MCF 10A (cell line): ENCODE measurements at regions not wholly inside any gene's neighbourhood (a gene's known extent, or its start where the extent isn't known, plus 50 kb on each side); places are given as distances from the start of the nearest gene placed in this dataset.
A peak's percentile ranks its signal among the peaks of the same experiment; 100 is the strongest.

Experiments
- BruUV-seq: library from RNA; stranded (reverse); fragments of 400-500 nt; replicated peaks from 2 replicates; lab custom pipeline; 2021; lab: Mats Ljungman, UMichigan
- CTCF ChIA-PET: fragments of 300-600 bp; sonication (Branson Sonifier 250); formaldehyde crosslinking; extraction: SDS; loops from one replicate; lab custom pipeline; 2021; ENCODE audit warnings: antibody characterized with exemption, inconsistent platforms; lab: Yijun Ruan, JAX
- POLR2A ChIA-PET: fragments of 300-600, 350-650 bp; sonication (Branson Sonifier 250); formaldehyde crosslinking; extraction: SDS; loops from one replicate; lab custom pipeline; 2020; ENCODE audit warnings: antibody characterized with exemption, inconsistent platforms; lab: Yijun Ruan, JAX
- DNase-seq: peaks from one replicate; pipeline ENCODE4 v3.0.0-alpha.2; 2018; ENCODE audit not compliant: unreplicated experiment
- H3K27ac Mint-ChIP-seq: one replicate; pipeline ENCODE4 v1.8.0; 2022; ENCODE audit warnings: mild to moderate bottlenecking, low read depth, mixed read lengths; ENCODE audit not compliant: unreplicated experiment
- H3K27me3 Mint-ChIP-seq: one replicate; pipeline ENCODE4 v1.8.0; 2022; ENCODE audit warnings: mixed read lengths; ENCODE audit not compliant: insufficient read depth, unreplicated experiment
- H3K36me3 Mint-ChIP-seq: one replicate; pipeline ENCODE4 v1.8.0; 2022; ENCODE audit warnings: mild to moderate bottlenecking, moderate library complexity, mixed read lengths; ENCODE audit not compliant: insufficient read depth, unreplicated experiment
- H3K4me1 Mint-ChIP-seq: one replicate; pipeline ENCODE4 v1.8.0; 2022; ENCODE audit warnings: mixed read lengths; ENCODE audit not compliant: insufficient read depth, unreplicated experiment
- H3K4me3 Mint-ChIP-seq: one replicate; pipeline ENCODE4 v1.8.0; 2022; ENCODE audit warnings: mild to moderate bottlenecking, moderate library complexity, mixed read lengths; ENCODE audit not compliant: unreplicated experiment
- H3K9me3 Mint-ChIP-seq: one replicate; pipeline ENCODE4 v1.8.0; 2022; ENCODE audit warnings: mixed read lengths; ENCODE audit not compliant: unreplicated experiment
- intact Hi-C: fragments of 100-400 bp; cut with micrococcal nuclease; formaldehyde crosslinking; loops from 2 replicates; pipeline ENCODE4 v1.14.1; 2022
- TF ChIP-seq, protein P1 (sequence below): fragments of 200-600 bp; IDR thresholded peaks from one replicate; pipeline ENCODE4 v1.8.0; 2022; ENCODE audit warnings: antibody characterized with exemption, mild to moderate bottlenecking; ENCODE audit not compliant: unreplicated experiment

DNA sequence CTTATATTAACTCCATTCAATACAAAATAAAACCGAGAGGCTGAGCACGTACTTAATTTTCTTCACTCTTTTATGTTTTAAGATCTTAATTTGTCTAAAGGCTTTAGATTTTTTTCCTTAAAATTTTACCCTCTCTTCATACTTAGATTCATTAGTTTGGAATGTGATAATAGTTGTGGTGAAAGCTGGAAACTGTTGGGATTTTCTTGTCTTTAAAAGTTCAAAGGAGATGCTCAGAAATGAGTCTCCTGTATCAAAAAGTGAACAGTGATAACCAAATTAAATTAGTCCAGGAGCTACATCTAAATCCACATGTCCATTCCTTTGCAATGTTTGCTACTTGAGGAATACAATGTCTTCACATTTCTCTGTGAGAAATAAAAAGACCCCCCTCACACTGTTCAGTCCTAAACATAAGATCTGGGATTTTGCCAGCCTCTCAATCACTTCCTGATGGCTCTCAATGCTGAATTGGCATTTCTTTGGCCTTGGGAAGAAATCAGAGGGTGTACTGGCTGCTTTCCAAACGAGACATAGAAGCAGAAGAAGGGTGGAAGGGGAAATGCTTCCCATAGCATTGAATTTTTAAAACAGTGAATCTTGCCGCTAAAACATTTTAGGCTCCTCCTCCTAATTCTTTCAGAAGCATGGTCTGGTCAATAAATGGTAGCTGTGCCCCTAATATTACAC lies 245.0 kb downstream of the SHOX2 start:
- Mint-ChIP-seq H3K36me3 (no peaks in the 10 kb centered on the region), H3K27ac (no peak overlapping the region), H3K4me1 (no peaks in the 10 kb centered on the region), H3K27me3 (no peaks in the 10 kb centered on the region), H3K4me3 (no peak overlapping the region), H3K9me3 (no peaks in the 10 kb centered on the region)
- ChIA-PET POLR2A (no interaction called here), CTCF (interaction anchor here (0.7 to 1.9 kb wide), 3 partner anchors 92 to 678 kb away, joined by 3 to 4 read pairs (median 4); no protein-coding TSS in a partner anchor)
- no TSS peak for BruUV-seq
- TF ChIP-seq, protein P1, sequence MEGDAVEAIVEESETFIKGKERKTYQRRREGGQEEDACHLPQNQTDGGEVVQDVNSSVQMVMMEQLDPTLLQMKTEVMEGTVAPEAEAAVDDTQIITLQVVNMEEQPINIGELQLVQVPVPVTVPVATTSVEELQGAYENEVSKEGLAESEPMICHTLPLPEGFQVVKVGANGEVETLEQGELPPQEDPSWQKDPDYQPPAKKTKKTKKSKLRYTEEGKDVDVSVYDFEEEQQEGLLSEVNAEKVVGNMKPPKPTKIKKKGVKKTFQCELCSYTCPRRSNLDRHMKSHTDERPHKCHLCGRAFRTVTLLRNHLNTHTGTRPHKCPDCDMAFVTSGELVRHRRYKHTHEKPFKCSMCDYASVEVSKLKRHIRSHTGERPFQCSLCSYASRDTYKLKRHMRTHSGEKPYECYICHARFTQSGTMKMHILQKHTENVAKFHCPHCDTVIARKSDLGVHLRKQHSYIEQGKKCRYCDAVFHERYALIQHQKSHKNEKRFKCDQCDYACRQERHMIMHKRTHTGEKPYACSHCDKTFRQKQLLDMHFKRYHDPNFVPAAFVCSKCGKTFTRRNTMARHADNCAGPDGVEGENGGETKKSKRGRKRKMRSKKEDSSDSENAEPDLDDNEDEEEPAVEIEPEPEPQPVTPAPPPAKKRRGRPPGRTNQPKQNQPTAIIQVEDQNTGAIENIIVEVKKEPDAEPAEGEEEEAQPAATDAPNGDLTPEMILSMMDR: no peak
- intact Hi-C loops: loop anchor here (10.0 kb wide), 1 partner anchor 234 kb away; no protein-coding TSS in a partner anchor
- DNase-seq: no peak

DNA sequence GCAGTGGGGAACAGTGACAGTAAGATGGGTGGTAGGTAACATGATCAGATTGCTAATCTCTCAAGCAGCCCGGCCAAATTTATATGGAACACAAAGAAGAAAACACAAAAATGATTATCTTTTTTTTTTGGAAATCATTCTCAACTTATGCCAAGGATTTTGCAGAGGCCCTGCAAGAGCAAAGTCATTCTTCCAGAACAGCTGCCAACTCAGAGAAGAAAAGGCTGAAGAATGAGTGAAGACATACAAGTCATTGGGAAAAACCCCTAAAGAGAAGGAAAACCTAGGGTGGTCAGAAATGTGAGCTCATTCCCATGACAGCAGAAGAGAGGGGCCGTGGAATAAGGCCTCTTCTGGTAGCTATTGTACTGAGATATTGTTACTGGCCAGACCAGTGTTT lies 246.7 kb downstream of the SHOX2 start:
- Mint-ChIP-seq H3K9me3 (no peaks in the 10 kb centered on the region), H3K27me3 (no peaks in the 10 kb centered on the region), H3K36me3 (no peaks in the 10 kb centered on the region), H3K4me3 (no peak overlapping the region), H3K27ac (no peak overlapping the region), H3K4me1 (peaks cover 6% of the 10 kb centered on the region)
- POLR2A ChIA-PET: no interaction called here
- intact Hi-C loops: loop anchor here (5.0 kb wide), 1 partner anchor 242 kb away; no protein-coding TSS in a partner anchor
- CTCF ChIA-PET: interaction anchor here (0.7 to 1.9 kb wide), 7 partner anchors 10 to 680 kb away, joined by 3 to 4 read pairs (median 4); no protein-coding TSS in a partner anchor
- no peak for DNase-seq
- no TSS peak for BruUV-seq
- TF ChIP-seq, protein P1: no peak

DNA sequence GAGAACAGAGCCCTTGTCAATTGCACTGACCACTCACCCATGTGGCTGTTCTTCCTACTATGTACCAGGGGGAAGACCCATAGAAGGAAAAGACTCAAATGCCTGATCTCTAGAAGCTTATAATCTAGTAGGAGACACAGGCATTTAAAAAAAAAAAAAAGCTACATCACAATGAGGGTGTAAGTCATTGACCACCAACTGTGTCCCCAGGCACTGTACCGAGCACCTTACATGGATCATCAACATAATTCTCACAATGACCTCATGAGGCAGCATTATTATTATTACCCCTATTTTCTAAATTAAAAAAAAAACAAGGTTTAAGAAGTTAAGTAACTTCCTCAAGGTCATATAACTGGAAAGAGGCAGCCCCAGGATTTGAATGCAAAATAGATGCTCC lies 247.4 kb downstream of the SHOX2 start:
- Mint-ChIP-seq H3K9me3 (no peaks in the 10 kb centered on the region), H3K4me3 (no peak overlapping the region), H3K27me3 (no peaks in the 10 kb centered on the region), H3K4me1 (peaks cover 6% of the 10 kb centered on the region), H3K36me3 (no peaks in the 10 kb centered on the region), H3K27ac (no peak overlapping the region)
- intact Hi-C loops: loop anchor here (5.0 kb wide), 1 partner anchor 242 kb away; no protein-coding TSS in a partner anchor
- POLR2A ChIA-PET: interaction anchor here (0.6 kb wide), 1 partner anchor 38 kb away, joined by 4 read pairs; no protein-coding TSS in a partner anchor
- CTCF ChIA-PET: interaction anchor here (1.0 to 1.3 kb wide), 2 partner anchors 74 to 326 kb away, joined by 3 read pairs; no protein-coding TSS in a partner anchor
- peak; percentile 18 for DNase-seq
- BruUV-seq: no TSS peak
- TF ChIP-seq, protein P1: no peak

DNA sequence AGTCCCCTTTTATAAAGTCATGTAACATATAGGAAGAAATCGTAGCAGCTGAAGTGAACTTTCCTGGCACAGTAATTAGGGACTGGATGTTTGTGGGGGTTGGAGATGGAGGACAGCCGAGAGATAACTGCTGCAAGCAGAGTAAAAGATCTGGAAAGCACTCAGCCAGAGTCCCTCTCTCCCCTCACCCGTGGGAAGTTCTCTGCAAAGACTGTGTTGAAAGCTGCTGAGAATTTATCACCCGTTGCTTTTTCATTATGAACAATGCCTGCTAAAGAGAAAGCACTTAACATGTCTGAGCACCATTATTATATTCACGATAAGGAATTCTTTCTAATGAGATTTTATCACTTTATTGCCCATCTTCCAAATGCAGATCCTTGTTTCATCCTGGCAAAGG lies 248.8 kb downstream of the SHOX2 start:
- no TSS peak for BruUV-seq
- Mint-ChIP-seq H3K36me3 (no peaks in the 10 kb centered on the region), H3K4me3 (no peak overlapping the region), H3K27ac (no peak overlapping the region), H3K27me3 (no peaks in the 10 kb centered on the region), H3K4me1 (peaks cover 6% of the 10 kb centered on the region), H3K9me3 (no peaks in the 10 kb centered on the region)
- TF ChIP-seq, protein P1: no peak
- intact Hi-C loops: loop anchor here (5.0 kb wide), 1 partner anchor 240 kb away; no protein-coding TSS in a partner anchor
- CTCF ChIA-PET: interaction anchor here (0.7 to 1.3 kb wide), 2 partner anchors 325 to 527 kb away, joined by 3 read pairs; no protein-coding TSS in a partner anchor
- DNase-seq: no peak
- POLR2A ChIA-PET: interaction anchor here (0.6 kb wide), 1 partner anchor 45 kb away, joined by 3 read pairs; no protein-coding TSS in a partner anchor
